ENCODE measurements at regions not wholly inside any gene's neighbourhood (a gene's known extent, or its start where the extent isn't known, plus 50 kb on each side); places are given as distances from the start of the nearest gene placed in this dataset.

- Histone ChIP-seq H3K9me3 (ENCODE audit: control insufficient read depth in 4 of 4, insufficient read depth in 3 of 4, low read length in 3 of 4) (no peaks in the 10 kb centered on the region), H3K9ac (ENCODE audit: insufficient read depth in 1 of 2, low read length in 2 of 2) (no peak overlapping the region), H3K27ac (ENCODE audit: low read depth in 1 of 2, low read length in 1 of 2) (no peak overlapping the region), H3K4me3 (no peak overlapping the region), H3K4me1 (ENCODE audit: control insufficient read depth in 5 of 5, insufficient read depth in 5 of 5, low read length in 5 of 5) (peaks cover 0 to 4% (median 0%) of the 10 kb centered on the region in 5 donors), H3K27me3 (ENCODE audit: control insufficient read depth in 3 of 3, insufficient read depth in 3 of 3, low read length in 2 of 3) (no peaks in the 10 kb centered on the region), H3K36me3 (ENCODE audit: control insufficient read depth in 4 of 4, insufficient read depth in 4 of 4, low read length in 4 of 4) (no peaks in the 10 kb centered on the region)
- no peak for TF ChIP-seq CTCF (IDR thresholded peaks at IDR 0.05; ENCODE audit: control extremely low read depth, extremely low read depth)
- DNase-seq (no peak), ATAC-seq (ENCODE audit: insufficient read depth, low FRiP score) (no peak)
- 65 to 70% methylated on average over 2 of the region's 2 CpGs for WGBS, 2 donors
Measured at GRCh38 chr14:87830443-87831096, 162.4 kb downstream of the GALC start.

- no peaks in the 10 kb centered on the region for H3K9me3 ChIP-seq (ENCODE audit: control insufficient read depth in 4 of 4, insufficient read depth in 3 of 4, low read length in 3 of 4)
- H3K27ac ChIP-seq (ENCODE audit: low read depth in 1 of 2, low read length in 1 of 2), result no peak overlapping the region
- H3K27me3 ChIP-seq (ENCODE audit: control insufficient read depth in 3 of 3, insufficient read depth in 3 of 3, low read length in 2 of 3), result no peaks in the 10 kb centered on the region
- no peak overlapping the region for H3K9ac ChIP-seq (ENCODE audit: insufficient read depth in 1 of 2, low read length in 2 of 2)
- no peak for ATAC-seq (ENCODE audit: insufficient read depth, low FRiP score)
- H3K4me1 ChIP-seq (ENCODE audit: control insufficient read depth in 5 of 5, insufficient read depth in 5 of 5, low read length in 5 of 5), result peaks cover 0 to 4% (median 0%) of the 10 kb centered on the region in 5 donors
- no peak for TF ChIP-seq CTCF (IDR thresholded peaks at IDR 0.05; ENCODE audit: control extremely low read depth, extremely low read depth)
- no peaks in the 10 kb centered on the region for H3K36me3 ChIP-seq (ENCODE audit: control insufficient read depth in 4 of 4, insufficient read depth in 4 of 4, low read length in 4 of 4)
- no peak for DNase-seq
- no peak overlapping the region for H3K4me3 ChIP-seq
Measured at GRCh38 chr14:87829543-87829942, 163.4 kb downstream of the GALC start.

GRCh38 chr14:87824266-87824665 lies 168.7 kb downstream of the GALC start:
- TF ChIP-seq CTCF (IDR thresholded peaks at IDR 0.05; ENCODE audit: control extremely low read depth, extremely low read depth), result no peak
- Histone ChIP-seq H3K9ac (ENCODE audit: insufficient read depth in 1 of 2, low read length in 2 of 2) (no peak overlapping the region), H3K36me3 (ENCODE audit: control insufficient read depth in 4 of 4, insufficient read depth in 4 of 4, low read length in 4 of 4) (no peaks in the 10 kb centered on the region), H3K9me3 (ENCODE audit: control insufficient read depth in 4 of 4, insufficient read depth in 3 of 4, low read length in 3 of 4) (no peaks in the 10 kb centered on the region), H3K27ac (ENCODE audit: low read depth in 1 of 2, low read length in 1 of 2) (no peak overlapping the region), H3K27me3 (ENCODE audit: control insufficient read depth in 3 of 3, insufficient read depth in 3 of 3, low read length in 2 of 3) (no peaks in the 10 kb centered on the region), H3K4me3 (no peak overlapping the region), H3K4me1 (ENCODE audit: control insufficient read depth in 5 of 5, insufficient read depth in 5 of 5, low read length in 5 of 5) (no peaks in the 10 kb centered on the region)
- ATAC-seq (ENCODE audit: insufficient read depth, low FRiP score) (no peak), DNase-seq (no peak)

GRCh38 chr14:87816416-87816815 lies 176.6 kb downstream of the GALC start:
- DNase-seq (no peak), ATAC-seq (ENCODE audit: insufficient read depth, low FRiP score) (no peak)
- TF ChIP-seq CTCF (IDR thresholded peaks at IDR 0.05; ENCODE audit: control extremely low read depth, extremely low read depth), result no peak
- H3K9me3 ChIP-seq (ENCODE audit: control insufficient read depth in 4 of 4, insufficient read depth in 3 of 4, low read length in 3 of 4), result peaks cover 0 to 2% (median 0%) of the 10 kb centered on the region in 4 donors
- H3K4me3 ChIP-seq, result no peak overlapping the region
- H3K36me3 ChIP-seq (ENCODE audit: control insufficient read depth in 4 of 4, insufficient read depth in 4 of 4, low read length in 4 of 4), result no peaks in the 10 kb centered on the region
- 67 to 71% methylated on average over 3 of the region's 3 CpGs for WGBS, 2 donors
- no peak overlapping the region for H3K27ac ChIP-seq (ENCODE audit: low read depth in 1 of 2, low read length in 1 of 2)
- no peaks in the 10 kb centered on the region for H3K27me3 ChIP-seq (ENCODE audit: control insufficient read depth in 3 of 3, insufficient read depth in 3 of 3, low read length in 2 of 3)
- H3K9ac ChIP-seq (ENCODE audit: insufficient read depth in 1 of 2, low read length in 2 of 2), result no peak overlapping the region
- no peaks in the 10 kb centered on the region for H3K4me1 ChIP-seq (ENCODE audit: control insufficient read depth in 5 of 5, insufficient read depth in 5 of 5, low read length in 5 of 5)
